Fibroblast of the aortic adventitia (primary cell): ENCODE measurements at regions not wholly inside any gene's neighbourhood (a gene's known extent, or its start where the extent isn't known, plus 50 kb on each side); places are given as distances from the start of the nearest gene placed in this dataset.

Experiments used
- DNase-seq: peaks from one replicate; pipeline ENCODE4 v3.0.0-alpha.2; 2010; ENCODE audit warnings: low read depth
- H3K4me3 ChIP-seq: 2 replicates; pipeline ENCODE4 v1.5.1; 2011; ENCODE audit warnings: low read depth, mild to moderate bottlenecking, control low read depth, low read length, moderate library complexity
- CTCF ChIP-seq: IDR thresholded peaks from 2 replicates; pipeline ENCODE4 v1.5.1; 2011; ENCODE audit warnings: mild to moderate bottlenecking, low read length, control low read depth, inconsistent platforms; ENCODE audit not compliant: insufficient read depth

DNA sequence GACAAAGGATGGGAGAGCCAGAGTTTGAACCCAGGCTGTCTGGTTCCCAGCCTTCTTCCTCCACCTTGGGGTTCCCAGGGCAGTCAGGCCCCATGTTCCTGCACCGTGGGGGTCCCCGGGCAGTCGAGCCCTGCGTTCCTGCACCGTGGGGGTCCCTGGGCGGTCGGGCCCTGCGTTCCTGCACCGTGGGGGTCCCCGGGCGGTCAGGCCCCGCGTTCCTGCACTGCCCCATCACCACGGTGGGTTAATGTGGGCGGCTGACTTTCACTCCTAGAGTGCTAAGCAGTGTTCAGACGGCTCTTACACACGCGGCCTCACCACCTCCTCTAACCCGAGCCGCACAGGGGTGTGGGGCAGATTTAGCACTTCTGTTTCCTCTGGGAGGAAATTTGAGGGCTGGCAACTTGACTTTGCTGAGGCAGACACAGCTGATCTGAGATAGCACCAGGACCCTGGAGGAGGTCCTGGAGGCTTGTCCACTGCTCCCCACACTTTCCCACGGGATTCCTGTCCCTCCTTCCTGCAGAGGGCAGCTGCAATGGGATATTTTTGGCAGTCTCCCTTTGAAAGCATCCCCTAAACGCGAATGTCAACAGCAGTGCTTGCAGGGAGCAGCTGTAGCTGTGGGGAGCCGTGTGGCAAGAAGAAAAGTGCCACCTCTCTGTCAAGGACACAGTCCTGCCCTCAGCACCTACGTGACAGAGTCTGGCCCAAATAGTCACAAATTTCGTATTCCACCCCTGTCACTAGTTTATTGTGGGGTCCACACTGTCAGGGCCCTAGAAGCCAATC is 239.4 kb downstream of the TEX29 start:
- no peak for DNase-seq
- no peak for TF ChIP-seq CTCF
- H3K4me3 ChIP-seq, result no peak overlapping the region

- no peak overlapping the region for H3K4me3 ChIP-seq
- DNase-seq, result no peak
- TF ChIP-seq CTCF, result no peak
Observed at GRCh38 chr13:111561091-111561781, 240.8 kb downstream of the TEX29 start.

DNA sequence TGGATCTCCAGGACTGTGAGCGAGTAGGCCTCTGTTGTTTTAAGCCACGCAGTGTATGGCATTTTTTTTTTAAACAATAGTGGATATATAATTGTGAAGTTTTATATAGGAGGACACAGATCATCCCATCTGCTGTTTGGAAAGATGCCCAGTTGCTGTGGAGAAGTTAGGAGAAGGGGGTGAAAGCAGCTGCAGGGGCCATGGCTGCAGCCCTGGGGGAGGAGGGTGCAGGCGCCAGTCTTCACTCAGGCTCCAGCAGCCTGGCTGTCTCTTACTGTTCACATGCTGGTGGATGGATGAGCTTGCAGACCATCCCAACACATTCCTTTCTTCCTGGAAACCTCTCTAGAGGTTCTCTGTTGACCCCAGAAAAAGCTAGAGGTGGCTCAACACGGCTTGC is 242.3 kb downstream of the TEX29 start:
- no peak for TF ChIP-seq CTCF
- H3K4me3 ChIP-seq, result no peak overlapping the region
- DNase-seq, result no peak

DNA sequence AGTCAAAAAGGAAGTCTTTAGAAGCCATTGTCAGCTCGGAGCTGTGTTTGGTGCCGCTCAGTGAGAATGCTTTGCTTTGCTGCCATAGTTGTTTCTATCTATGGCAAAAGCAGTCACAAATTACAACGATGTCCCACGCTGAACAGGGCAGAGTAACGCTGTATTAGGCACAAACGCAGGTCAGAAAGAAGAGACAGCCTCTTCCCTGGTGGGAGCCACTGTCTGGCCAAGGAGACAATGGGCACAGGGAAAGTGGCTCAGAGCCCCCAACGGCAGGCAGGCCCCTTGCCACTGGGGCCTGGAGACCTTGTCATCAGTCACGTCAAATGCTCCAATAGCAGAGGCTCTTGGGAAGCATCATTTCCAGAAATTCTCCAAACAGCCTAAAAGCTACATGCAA is 244.2 kb downstream of the TEX29 start:
- TF ChIP-seq CTCF, result no peak
- no peak overlapping the region for H3K4me3 ChIP-seq
- no peak for DNase-seq

DNA sequence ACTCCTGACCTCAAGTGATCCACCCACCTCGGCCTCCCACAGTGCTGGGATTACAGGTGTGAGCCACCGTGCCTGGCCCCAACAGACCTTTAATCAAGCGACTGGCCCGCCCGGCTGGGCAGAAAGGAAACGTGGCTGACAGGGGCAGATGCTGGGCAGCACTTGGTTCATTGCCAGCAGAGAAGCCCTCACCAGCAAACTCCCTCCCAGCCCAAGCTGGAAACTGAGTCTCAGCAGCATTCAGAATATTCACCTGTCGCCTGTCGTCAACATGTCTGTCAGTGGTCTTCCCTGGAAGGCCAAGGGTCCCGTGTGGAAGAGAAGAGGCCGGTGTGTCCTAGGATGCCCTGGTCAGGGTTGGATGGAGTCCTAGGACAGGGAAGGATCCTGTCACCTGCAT is 245.0 kb downstream of the TEX29 start:
- no peak for DNase-seq
- no peak for TF ChIP-seq CTCF
- no peak overlapping the region for H3K4me3 ChIP-seq

DNA sequence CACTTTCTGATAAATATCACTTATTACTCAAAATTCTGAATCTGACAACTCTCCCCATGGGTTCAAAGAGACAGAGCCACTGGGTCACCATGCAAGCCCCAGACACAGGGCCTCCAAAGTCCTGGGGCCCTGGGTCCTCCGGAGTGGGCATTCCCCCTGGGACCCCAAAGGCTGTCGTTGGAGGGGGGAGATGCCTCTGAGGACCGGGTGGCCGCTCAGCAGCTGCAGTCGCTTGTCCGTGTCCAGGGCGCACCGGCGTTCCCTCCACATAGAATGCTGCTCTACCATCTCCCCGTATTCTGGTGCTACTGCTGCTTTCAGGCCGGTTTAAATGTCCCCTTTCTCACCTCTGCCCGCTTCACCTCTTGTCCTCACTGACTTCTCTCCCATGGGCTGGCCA is 246.1 kb downstream of the TEX29 start:
- H3K4me3 ChIP-seq, result no peak overlapping the region
- no peak for DNase-seq
- TF ChIP-seq CTCF, result no peak
